Adrenal gland (tissue), 9 donors: ENCODE measurements at regions not wholly inside any gene's neighbourhood (a gene's known extent, or its start where the extent isn't known, plus 50 kb on each side); places are given as distances from the start of the nearest gene placed in this dataset.

Source experiments
- DNase-seq, 7 donors: peaks; one replicate each; pipeline ENCODE4 v3.0.0-alpha.2; 2019 to 2020
- H3K27ac ChIP-seq, 5 donors: fragments of 200-600 bp; sonication (generic) in 4 of 5; 1 replicate in 3 of 5; 2 replicates in 2 of 5; pipeline versions ENCODE4 v1.5.1 to v1.8.0; 2016 to 2020; ENCODE audit warnings: mild to moderate bottlenecking in 1 of 5
- H3K27me3 ChIP-seq: fragments of 200-600 bp; 2 replicates; pipeline ENCODE4 v1.8.0; 2021
- H3K36me3 ChIP-seq, 2 donors: fragments of 200-600 bp; replicated peaks in 1 of 2; 1 replicate in 1 of 2; 2 replicates in 1 of 2; pipeline versions ENCODE4 v1.5.1 to v1.8.0; 2018 to 2022
- H3K4me1 ChIP-seq, 2 donors: fragments of 200-600 bp; replicated peaks in 1 of 2; 1 replicate in 1 of 2; 2 replicates in 1 of 2; pipeline versions ENCODE4 v1.5.1 to v1.8.0; 2018 to 2021
- H3K4me3 ChIP-seq, 4 donors: fragments of 200-600 bp; sonication (generic) in 3 of 4; one replicate each; pipeline ENCODE4 v1.5.1; 2016 to 2018
- H3K9me3 ChIP-seq, 3 donors: fragments of 200-600 bp; sonication (generic) in 1 of 3; replicated peaks in 1 of 3; 1 replicate in 2 of 3; 2 replicates in 1 of 3; pipeline versions ENCODE4 v1.5.1 to v1.8.0; 2016 to 2021
- POLR2A ChIP-seq, 2 donors: fragments of 450-650 bp; IDR thresholded peaks; one replicate each; pipeline ENCODE4 v1.6.1; 2017; ENCODE audit warnings: antibody characterized with exemption in 2 of 2, mild to moderate bottlenecking in 2 of 2, moderate library complexity in 1 of 2
- WGBS, 4 donors: extraction: QIAGEN DNeasy Blood & Tissue Kit in 2 of 4; methylation state at CpG; one replicate each; pipeline versions ENCODE4 v1.1.5 to v1.1.7; 2013 to 2017; 5-methylcytosine and 5-hydroxymethylcytosine counted together
- intact Hi-C, 2 donors: fragments of 100-400 bp; cut with DNase I; formaldehyde crosslinking; loops; one replicate each; pipeline versions ENCODE4 v1.14.1 to v1.15.0; 2022 to 2023
- TF ChIP-seq, protein P1 (sequence below), 6 experiments: fragments of 450-650 bp in 4 of 6; fragments of 200-600 bp in 2 of 6; sonication (generic) in 1 of 6; IDR thresholded peaks; 1 replicate in 5 of 6; 2 replicates in 1 of 6; pipeline versions ENCODE4 v1.5.1 to v1.8.0; 2016 to 2021; ENCODE audit warnings: antibody characterized with exemption in 6 of 6, mild to moderate bottlenecking in 2 of 6, moderate library complexity in 1 of 6
- donor health status: healthy with polysubstance abuse.
- donor health status: Bipolar disorder and iron deficiency.
- donor health status: DM: yes; HTN: yes; CAD: no.
- donor health status: DM: no; HTN: no; CAD: no.
- donor health status: DM: no; HTN: no; CAD: no.

DNA sequence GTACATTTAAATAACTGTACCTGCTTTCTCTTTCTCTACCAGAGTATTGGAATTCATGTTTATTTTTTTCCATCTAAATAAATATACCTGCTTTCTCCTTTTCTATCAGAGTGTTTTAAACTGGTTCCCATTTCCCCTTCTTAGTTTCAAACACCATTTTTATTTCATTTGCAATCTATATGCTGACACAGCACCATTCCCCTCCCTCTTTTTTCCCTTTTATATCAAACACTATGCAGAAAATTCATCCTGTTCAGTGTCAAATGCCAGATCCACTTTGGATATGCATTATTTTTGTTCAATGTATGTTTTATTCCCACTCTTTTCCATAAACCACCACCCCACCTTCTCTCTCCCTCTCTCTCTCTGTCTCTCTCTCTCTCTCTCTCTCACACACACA lies 85.8 kb upstream of the ST6GALNAC5 start:
- Histone ChIP-seq H3K27ac (no peak overlapping the region), H3K36me3 (no peaks in the 10 kb centered on the region), H3K9me3 (no peaks in the 10 kb centered on the region), H3K4me3 (no peak overlapping the region), H3K27me3 (no peaks in the 10 kb centered on the region), H3K4me1 (no peaks in the 10 kb centered on the region)
- intact Hi-C loops, result no loop called here
- DNase-seq, result no peak
- TF ChIP-seq, protein P1, sequence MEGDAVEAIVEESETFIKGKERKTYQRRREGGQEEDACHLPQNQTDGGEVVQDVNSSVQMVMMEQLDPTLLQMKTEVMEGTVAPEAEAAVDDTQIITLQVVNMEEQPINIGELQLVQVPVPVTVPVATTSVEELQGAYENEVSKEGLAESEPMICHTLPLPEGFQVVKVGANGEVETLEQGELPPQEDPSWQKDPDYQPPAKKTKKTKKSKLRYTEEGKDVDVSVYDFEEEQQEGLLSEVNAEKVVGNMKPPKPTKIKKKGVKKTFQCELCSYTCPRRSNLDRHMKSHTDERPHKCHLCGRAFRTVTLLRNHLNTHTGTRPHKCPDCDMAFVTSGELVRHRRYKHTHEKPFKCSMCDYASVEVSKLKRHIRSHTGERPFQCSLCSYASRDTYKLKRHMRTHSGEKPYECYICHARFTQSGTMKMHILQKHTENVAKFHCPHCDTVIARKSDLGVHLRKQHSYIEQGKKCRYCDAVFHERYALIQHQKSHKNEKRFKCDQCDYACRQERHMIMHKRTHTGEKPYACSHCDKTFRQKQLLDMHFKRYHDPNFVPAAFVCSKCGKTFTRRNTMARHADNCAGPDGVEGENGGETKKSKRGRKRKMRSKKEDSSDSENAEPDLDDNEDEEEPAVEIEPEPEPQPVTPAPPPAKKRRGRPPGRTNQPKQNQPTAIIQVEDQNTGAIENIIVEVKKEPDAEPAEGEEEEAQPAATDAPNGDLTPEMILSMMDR (IDR thresholded peaks at IDR 0.05), result no peak
- no peak for TF ChIP-seq POLR2A (IDR thresholded peaks at IDR 0.05)

DNA sequence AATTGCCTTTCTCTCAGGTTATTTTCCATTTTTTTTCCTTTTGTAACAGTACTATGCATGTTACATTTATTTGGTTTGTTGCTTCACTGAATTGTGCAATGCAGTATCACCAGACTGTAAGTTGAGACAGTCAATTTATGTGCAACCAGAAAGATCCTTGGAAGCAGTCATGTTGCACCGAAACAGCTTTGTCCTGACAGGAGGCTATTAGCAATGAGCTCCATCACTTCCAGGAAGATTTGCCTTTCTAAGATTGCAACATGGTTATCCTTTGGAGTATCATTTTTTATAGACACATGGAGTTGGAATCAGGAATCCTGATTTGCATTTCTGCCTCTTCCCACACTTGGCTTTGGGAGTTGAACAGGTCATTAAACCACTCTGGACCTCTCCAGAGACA lies 84.5 kb upstream of the ST6GALNAC5 start:
- intact Hi-C loops, result no loop called here
- no peak for DNase-seq
- no peaks in the 10 kb centered on the region for H3K27me3 ChIP-seq
- H3K36me3 ChIP-seq, result no peaks in the 10 kb centered on the region
- H3K4me1 ChIP-seq, result no peaks in the 10 kb centered on the region
- whole genome bisulfite sequencing, 4 donors, result 75 to 89% (median 84%) methylated on average over 1 of the region's 1 CpG
- H3K27ac ChIP-seq, result no peak overlapping the region
- TF ChIP-seq, protein P1 (IDR thresholded peaks at IDR 0.05), result no peak
- TF ChIP-seq POLR2A (IDR thresholded peaks at IDR 0.05), result no peak
- no peak overlapping the region for H3K4me3 ChIP-seq
- H3K9me3 ChIP-seq, result no peaks in the 10 kb centered on the region

DNA sequence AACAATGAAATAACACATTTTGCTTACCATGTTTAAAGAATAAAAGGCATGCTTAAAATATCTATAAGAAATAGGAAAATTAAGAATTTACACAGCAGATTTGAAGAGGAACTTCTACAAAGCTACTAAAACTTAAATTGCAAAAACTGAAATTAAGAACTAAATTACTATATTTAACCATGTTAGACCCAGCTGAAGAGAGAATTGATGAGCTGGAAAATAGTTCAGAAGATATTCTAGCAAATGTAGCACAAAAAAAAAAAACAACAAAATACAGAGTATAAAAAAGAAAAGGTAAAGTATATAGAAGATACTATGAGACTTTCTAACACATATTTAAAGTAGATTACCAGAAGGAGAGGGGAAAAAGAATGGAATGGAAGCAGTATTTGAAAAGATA lies 82.8 kb upstream of the ST6GALNAC5 start:
- DNase-seq, result no peak
- Histone ChIP-seq H3K27ac (no peak overlapping the region), H3K4me1 (no peaks in the 10 kb centered on the region), H3K9me3 (no peaks in the 10 kb centered on the region), H3K27me3 (no peaks in the 10 kb centered on the region), H3K36me3 (no peaks in the 10 kb centered on the region), H3K4me3 (no peak overlapping the region)
- intact Hi-C loops, result no loop called here
- no peak for TF ChIP-seq POLR2A (IDR thresholded peaks at IDR 0.05)
- TF ChIP-seq, protein P1 (IDR thresholded peaks at IDR 0.05), result no peak

DNA sequence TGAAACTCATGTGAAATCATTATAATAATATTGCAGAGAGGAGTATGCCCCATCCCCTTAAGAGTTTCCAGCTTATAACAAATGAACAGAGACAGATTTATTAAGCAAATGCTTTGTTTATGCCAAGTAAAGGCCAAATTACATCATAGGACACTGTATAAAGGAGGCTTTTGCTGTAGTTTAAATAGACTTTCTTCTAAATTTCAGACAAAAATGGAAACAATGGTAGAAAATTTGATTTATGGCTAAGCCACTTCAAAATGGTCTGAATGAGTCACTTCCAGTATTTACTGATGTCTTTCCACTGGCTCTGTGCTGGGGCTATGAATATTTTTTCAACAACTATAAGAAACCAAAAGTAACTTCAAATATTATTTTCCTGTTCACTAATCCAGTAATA lies 81.1 kb upstream of the ST6GALNAC5 start:
- intact Hi-C loops, result no loop called here
- H3K9me3 ChIP-seq, result no peaks in the 10 kb centered on the region
- no peaks in the 10 kb centered on the region for H3K4me1 ChIP-seq
- H3K27me3 ChIP-seq, result no peaks in the 10 kb centered on the region
- TF ChIP-seq, protein P1 (IDR thresholded peaks at IDR 0.05), result no peak
- TF ChIP-seq POLR2A (IDR thresholded peaks at IDR 0.05), result no peak
- no peak for DNase-seq
- H3K27ac ChIP-seq, result no peak overlapping the region
- H3K4me3 ChIP-seq, result no peak overlapping the region
- no peaks in the 10 kb centered on the region for H3K36me3 ChIP-seq
